Testis (tissue), 2 donors: ENCODE measurements at regions not wholly inside any gene's neighbourhood (a gene's known extent, or its start where the extent isn't known, plus 50 kb on each side); places are given as distances from the start of the nearest gene placed in this dataset.

Experiments used
- POLR2A ChIP-seq: fragments of 450-650 bp; IDR thresholded peaks from one replicate; pipeline ENCODE4 v1.6.1; 2017; ENCODE audit warnings: antibody characterized with exemption, mild to moderate bottlenecking, moderate library complexity
- TF ChIP-seq, protein P1 (sequence below), 3 experiments: fragments of 450-650 bp in 2 of 3; fragments of 200-600 bp in 1 of 3; sonication (generic) in 1 of 3; IDR thresholded peaks; one replicate each; pipeline ENCODE4 v1.5.1; 2016 to 2019; ENCODE audit warnings: antibody characterized with exemption in 3 of 3, mild to moderate bottlenecking in 2 of 3, moderate library complexity in 1 of 3

DNA sequence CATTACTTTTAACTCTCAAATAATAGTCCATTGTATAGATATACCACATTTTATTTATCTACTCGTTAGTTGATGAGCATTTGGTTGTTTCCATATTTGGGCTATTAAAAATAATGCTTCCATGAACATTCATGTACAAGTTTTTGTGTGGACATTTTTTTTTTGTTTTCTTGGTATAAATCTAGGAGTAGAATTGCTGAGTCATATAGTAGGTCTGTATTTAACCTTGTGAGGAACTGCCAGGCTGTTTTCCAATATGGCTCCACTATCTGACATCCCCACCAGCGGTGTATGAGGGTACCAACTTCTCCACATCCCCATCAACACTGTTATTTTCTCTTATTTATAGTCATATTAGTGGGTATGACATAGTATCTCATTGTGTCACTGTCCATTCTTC is 143.1 kb downstream of the RAP2A start:
- no peak for TF ChIP-seq POLR2A
- TF ChIP-seq, protein P1, sequence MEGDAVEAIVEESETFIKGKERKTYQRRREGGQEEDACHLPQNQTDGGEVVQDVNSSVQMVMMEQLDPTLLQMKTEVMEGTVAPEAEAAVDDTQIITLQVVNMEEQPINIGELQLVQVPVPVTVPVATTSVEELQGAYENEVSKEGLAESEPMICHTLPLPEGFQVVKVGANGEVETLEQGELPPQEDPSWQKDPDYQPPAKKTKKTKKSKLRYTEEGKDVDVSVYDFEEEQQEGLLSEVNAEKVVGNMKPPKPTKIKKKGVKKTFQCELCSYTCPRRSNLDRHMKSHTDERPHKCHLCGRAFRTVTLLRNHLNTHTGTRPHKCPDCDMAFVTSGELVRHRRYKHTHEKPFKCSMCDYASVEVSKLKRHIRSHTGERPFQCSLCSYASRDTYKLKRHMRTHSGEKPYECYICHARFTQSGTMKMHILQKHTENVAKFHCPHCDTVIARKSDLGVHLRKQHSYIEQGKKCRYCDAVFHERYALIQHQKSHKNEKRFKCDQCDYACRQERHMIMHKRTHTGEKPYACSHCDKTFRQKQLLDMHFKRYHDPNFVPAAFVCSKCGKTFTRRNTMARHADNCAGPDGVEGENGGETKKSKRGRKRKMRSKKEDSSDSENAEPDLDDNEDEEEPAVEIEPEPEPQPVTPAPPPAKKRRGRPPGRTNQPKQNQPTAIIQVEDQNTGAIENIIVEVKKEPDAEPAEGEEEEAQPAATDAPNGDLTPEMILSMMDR (IDR thresholded peaks at IDR 0.05), result no peak
